ENCODE measurements at regions not wholly inside any gene's neighbourhood (a gene's known extent, or its start where the extent isn't known, plus 50 kb on each side); places are given as distances from the start of the nearest gene placed in this dataset.

- H3K18ac ChIP-seq (ENCODE audit: low read length) = no peak overlapping the region
- H3K9me3 ChIP-seq (replicated peaks in 1 of 2; ENCODE audit: control insufficient read depth in 2 of 2, insufficient read depth in 1 of 2, low read depth in 1 of 2, low read length in 2 of 2) = no peaks in the 10 kb centered on the region
- H4K91ac ChIP-seq (ENCODE audit: low read depth, low read length, poor library complexity) = no peak overlapping the region
- no peak overlapping the region for H2BK5ac ChIP-seq (ENCODE audit: low read length)
- no peaks in the 10 kb centered on the region for H3K79me1 ChIP-seq (ENCODE audit: low read depth, low read length)
- H3K23ac ChIP-seq (ENCODE audit: low read depth, low read length, poor library complexity) = no peak overlapping the region
- H3K9ac ChIP-seq (ENCODE audit: low read depth, low read length, poor library complexity) = no peak overlapping the region
- H3K4ac ChIP-seq (ENCODE audit: low read length) = no peak overlapping the region
- no peak overlapping the region for H3K27ac ChIP-seq (replicated peaks; ENCODE audit: low read length)
- no peak overlapping the region for H3K4me2 ChIP-seq (ENCODE audit: insufficient read depth, low read length, poor library complexity, severe bottlenecking)
- H2BK12ac ChIP-seq (ENCODE audit: low read length) = no peak overlapping the region
- H2BK120ac ChIP-seq (ENCODE audit: low read depth, low read length) = no peak overlapping the region
- H3K36me3 ChIP-seq (replicated peaks in 1 of 2; ENCODE audit: control insufficient read depth in 2 of 2, insufficient read depth in 2 of 2, low read length in 2 of 2) = no peaks in the 10 kb centered on the region
- H3K27me3 ChIP-seq (ENCODE audit: control insufficient read depth in 3 of 3, insufficient read depth in 3 of 3, low read depth in 1 of 3, low read length in 3 of 3) = no peaks in the 10 kb centered on the region
- H3K14ac ChIP-seq (ENCODE audit: low read length) = no peak overlapping the region
- no peak overlapping the region for H3K4me3 ChIP-seq (ENCODE audit: low read length in 2 of 2)
- DNase-seq (ENCODE audit: low spot score) = no peak
- WGBS, 2 donors (ENCODE audit: extremely low coverage in 2 of 2, insufficient read length in 2 of 2, insufficient replicate concordance in 1 of 2) = no CpG with 5 or more reads among the region's 1 CpG
- H2BK15ac ChIP-seq (ENCODE audit: low read length) = no peak overlapping the region
- H2AK5ac ChIP-seq (ENCODE audit: low read depth, low read length) = no peak overlapping the region
- peaks cover 0 to 6% of the 10 kb centered on the region in 2 donors for H3K4me1 ChIP-seq (ENCODE audit: control insufficient read depth in 2 of 2, insufficient read depth in 1 of 2, low read depth in 1 of 2, low read length in 2 of 2)
- no peak overlapping the region for H2AFZ ChIP-seq (ENCODE audit: low read length)
- H4K8ac ChIP-seq (ENCODE audit: low read depth, low read length) = no peak overlapping the region
Observed at GRCh38 chr7:111660478-111660877, 98.2 kb upstream of the IMMP2L start.

GRCh38 chr7:111658546-111658945 lies 96.3 kb upstream of the IMMP2L start:
- Histone ChIP-seq H3K18ac (ENCODE audit: low read length) (no peak overlapping the region), H3K36me3 (replicated peaks in 1 of 2; ENCODE audit: control insufficient read depth in 2 of 2, insufficient read depth in 2 of 2, low read length in 2 of 2) (no peaks in the 10 kb centered on the region), H2BK12ac (ENCODE audit: low read length) (no peak overlapping the region), H3K23ac (ENCODE audit: low read depth, low read length, poor library complexity) (no peak overlapping the region), H2BK5ac (ENCODE audit: low read length) (no peak overlapping the region), H2AK5ac (ENCODE audit: low read depth, low read length) (no peak overlapping the region), H3K9me3 (replicated peaks in 1 of 2; ENCODE audit: control insufficient read depth in 2 of 2, insufficient read depth in 1 of 2, low read depth in 1 of 2, low read length in 2 of 2) (no peaks in the 10 kb centered on the region), H3K9ac (ENCODE audit: low read depth, low read length, poor library complexity) (no peak overlapping the region), H3K4me2 (ENCODE audit: insufficient read depth, low read length, poor library complexity, severe bottlenecking) (no peak overlapping the region), H2AFZ (ENCODE audit: low read length) (no peak overlapping the region), H2BK15ac (ENCODE audit: low read length) (no peak overlapping the region), H3K4me3 (ENCODE audit: low read length in 2 of 2) (no peak overlapping the region), H3K4me1 (ENCODE audit: control insufficient read depth in 2 of 2, insufficient read depth in 1 of 2, low read depth in 1 of 2, low read length in 2 of 2) (no peaks in the 10 kb centered on the region), H4K91ac (ENCODE audit: low read depth, low read length, poor library complexity) (no peak overlapping the region), H3K14ac (ENCODE audit: low read length) (no peak overlapping the region), H3K4ac (ENCODE audit: low read length) (no peak overlapping the region), H4K8ac (ENCODE audit: low read depth, low read length) (no peak overlapping the region), H3K27ac (replicated peaks; ENCODE audit: low read length) (no peak overlapping the region), H3K27me3 (ENCODE audit: control insufficient read depth in 3 of 3, insufficient read depth in 3 of 3, low read depth in 1 of 3, low read length in 3 of 3) (no peaks in the 10 kb centered on the region), H3K79me1 (ENCODE audit: low read depth, low read length) (no peaks in the 10 kb centered on the region), H2BK120ac (ENCODE audit: low read depth, low read length) (no peak overlapping the region)
- DNase-seq (ENCODE audit: low spot score) = no peak
- WGBS, 2 donors (ENCODE audit: extremely low coverage in 2 of 2, insufficient read length in 2 of 2, insufficient replicate concordance in 1 of 2) = no CpG with 5 or more reads among the region's 1 CpG

DNA sequence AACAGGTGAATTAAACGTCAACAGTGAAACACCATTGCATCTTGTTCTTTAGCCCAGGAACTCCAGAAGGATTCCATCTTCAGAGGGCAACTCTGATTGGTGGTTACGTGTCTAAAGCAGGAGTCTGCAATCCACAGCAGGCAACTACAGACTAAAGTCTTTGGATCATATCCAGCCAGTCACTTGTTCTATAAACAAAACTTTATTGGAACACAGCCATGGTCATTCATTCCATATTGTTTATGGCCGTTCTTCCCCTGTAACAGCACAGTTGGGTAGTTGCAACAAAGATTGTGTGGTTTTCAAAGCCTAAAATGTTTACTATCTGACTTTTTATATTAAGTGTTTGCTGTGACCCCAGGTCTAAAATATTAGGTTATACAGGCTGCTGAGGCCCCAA lies 94.7 kb upstream of the IMMP2L start:
- H3K4me2 ChIP-seq (ENCODE audit: insufficient read depth, low read length, poor library complexity, severe bottlenecking) = no peak overlapping the region
- H3K14ac ChIP-seq (ENCODE audit: low read length) = no peak overlapping the region
- DNase-seq (ENCODE audit: low spot score) = no peak
- no peak overlapping the region for H2BK5ac ChIP-seq (ENCODE audit: low read length)
- no CpG with 5 or more reads among the region's 3 CpGs for WGBS, 2 donors (ENCODE audit: extremely low coverage in 2 of 2, insufficient read length in 2 of 2, insufficient replicate concordance in 1 of 2)
- H3K36me3 ChIP-seq (replicated peaks in 1 of 2; ENCODE audit: control insufficient read depth in 2 of 2, insufficient read depth in 2 of 2, low read length in 2 of 2) = no peaks in the 10 kb centered on the region
- H3K4me1 ChIP-seq (ENCODE audit: control insufficient read depth in 2 of 2, insufficient read depth in 1 of 2, low read depth in 1 of 2, low read length in 2 of 2) = no peaks in the 10 kb centered on the region
- H3K9me3 ChIP-seq (replicated peaks in 1 of 2; ENCODE audit: control insufficient read depth in 2 of 2, insufficient read depth in 1 of 2, low read depth in 1 of 2, low read length in 2 of 2) = no peaks in the 10 kb centered on the region
- H3K9ac ChIP-seq (ENCODE audit: low read depth, low read length, poor library complexity) = no peak overlapping the region
- H2AFZ ChIP-seq (ENCODE audit: low read length) = no peak overlapping the region
- H3K27ac ChIP-seq (replicated peaks; ENCODE audit: low read length) = no peak overlapping the region
- H3K27me3 ChIP-seq (ENCODE audit: control insufficient read depth in 3 of 3, insufficient read depth in 3 of 3, low read depth in 1 of 3, low read length in 3 of 3) = no peaks in the 10 kb centered on the region
- H4K8ac ChIP-seq (ENCODE audit: low read depth, low read length) = no peak overlapping the region
- no peak overlapping the region for H2BK120ac ChIP-seq (ENCODE audit: low read depth, low read length)
- H3K4me3 ChIP-seq (ENCODE audit: low read length in 2 of 2) = no peak overlapping the region
- no peak overlapping the region for H3K18ac ChIP-seq (ENCODE audit: low read length)
- no peak overlapping the region for H3K4ac ChIP-seq (ENCODE audit: low read length)
- H2BK15ac ChIP-seq (ENCODE audit: low read length) = no peak overlapping the region
- no peak overlapping the region for H2BK12ac ChIP-seq (ENCODE audit: low read length)
- H4K91ac ChIP-seq (ENCODE audit: low read depth, low read length, poor library complexity) = no peak overlapping the region
- H3K23ac ChIP-seq (ENCODE audit: low read depth, low read length, poor library complexity) = no peak overlapping the region
- no peaks in the 10 kb centered on the region for H3K79me1 ChIP-seq (ENCODE audit: low read depth, low read length)
- no peak overlapping the region for H2AK5ac ChIP-seq (ENCODE audit: low read depth, low read length)

GRCh38 chr7:111654343-111654742 lies 92.1 kb upstream of the IMMP2L start:
- Histone ChIP-seq H3K9me3 (replicated peaks in 1 of 2; ENCODE audit: control insufficient read depth in 2 of 2, insufficient read depth in 1 of 2, low read depth in 1 of 2, low read length in 2 of 2) (peaks cover 0 to 1% of the 10 kb centered on the region in 2 donors), H3K18ac (ENCODE audit: low read length) (no peak overlapping the region), H3K4ac (ENCODE audit: low read length) (no peak overlapping the region), H3K36me3 (replicated peaks in 1 of 2; ENCODE audit: control insufficient read depth in 2 of 2, insufficient read depth in 2 of 2, low read length in 2 of 2) (no peaks in the 10 kb centered on the region), H3K23ac (ENCODE audit: low read depth, low read length, poor library complexity) (no peak overlapping the region), H2BK15ac (ENCODE audit: low read length) (no peak overlapping the region), H4K8ac (ENCODE audit: low read depth, low read length) (no peak overlapping the region), H3K14ac (ENCODE audit: low read length) (no peak overlapping the region), H3K4me1 (ENCODE audit: control insufficient read depth in 2 of 2, insufficient read depth in 1 of 2, low read depth in 1 of 2, low read length in 2 of 2) (no peaks in the 10 kb centered on the region), H3K4me2 (ENCODE audit: insufficient read depth, low read length, poor library complexity, severe bottlenecking) (no peak overlapping the region), H2BK120ac (ENCODE audit: low read depth, low read length) (no peak overlapping the region), H3K27me3 (ENCODE audit: control insufficient read depth in 3 of 3, insufficient read depth in 3 of 3, low read depth in 1 of 3, low read length in 3 of 3) (no peaks in the 10 kb centered on the region), H2AK5ac (ENCODE audit: low read depth, low read length) (no peak overlapping the region), H3K27ac (replicated peaks; ENCODE audit: low read length) (no peak overlapping the region), H4K91ac (ENCODE audit: low read depth, low read length, poor library complexity) (no peak overlapping the region), H3K9ac (ENCODE audit: low read depth, low read length, poor library complexity) (no peak overlapping the region), H2BK12ac (ENCODE audit: low read length) (no peak overlapping the region), H2AFZ (ENCODE audit: low read length) (no peak overlapping the region), H3K79me1 (ENCODE audit: low read depth, low read length) (no peaks in the 10 kb centered on the region), H3K4me3 (ENCODE audit: low read length in 2 of 2) (no peak overlapping the region), H2BK5ac (ENCODE audit: low read length) (no peak overlapping the region)
- DNase-seq (ENCODE audit: low spot score) = no peak
- no CpG with 5 or more reads among the region's 6 CpGs for WGBS, 2 donors (ENCODE audit: extremely low coverage in 2 of 2, insufficient read length in 2 of 2, insufficient replicate concordance in 1 of 2)
